Upper lobe of left lung (tissue), 4 donors: ENCODE measurements at regions not wholly inside any gene's neighbourhood (a gene's known extent, or its start where the extent isn't known, plus 50 kb on each side); places are given as distances from the start of the nearest gene placed in this dataset.

ENCODE experiments used
- CTCF ChIP-seq, 6 experiments: fragments of 450-650 bp in 4 of 6; fragments of 200-600 bp in 2 of 6; sonication (generic) in 2 of 6; IDR thresholded peaks; one replicate each; pipeline ENCODE4 v1.5.1; 2016 to 2019; ENCODE audit warnings: antibody characterized with exemption in 6 of 6
- POLR2A ChIP-seq, 4 donors: fragments of 450-650 bp; IDR thresholded peaks; one replicate each; pipeline ENCODE4 v1.5.1; 2016 to 2017; ENCODE audit warnings: antibody characterized with exemption in 4 of 4, mild to moderate bottlenecking in 2 of 4

- TF ChIP-seq CTCF (IDR thresholded peaks at IDR 0.05) (no peak), POLR2A (IDR thresholded peaks at IDR 0.05) (no peak)
These were observed 145.6 kb upstream of the CDH4 start for GRCh38 chr20:61106438-61106837.
